ENCODE measurements at regions not wholly inside any gene's neighbourhood (a gene's known extent, or its start where the extent isn't known, plus 50 kb on each side); places are given as distances from the start of the nearest gene placed in this dataset.

DNA sequence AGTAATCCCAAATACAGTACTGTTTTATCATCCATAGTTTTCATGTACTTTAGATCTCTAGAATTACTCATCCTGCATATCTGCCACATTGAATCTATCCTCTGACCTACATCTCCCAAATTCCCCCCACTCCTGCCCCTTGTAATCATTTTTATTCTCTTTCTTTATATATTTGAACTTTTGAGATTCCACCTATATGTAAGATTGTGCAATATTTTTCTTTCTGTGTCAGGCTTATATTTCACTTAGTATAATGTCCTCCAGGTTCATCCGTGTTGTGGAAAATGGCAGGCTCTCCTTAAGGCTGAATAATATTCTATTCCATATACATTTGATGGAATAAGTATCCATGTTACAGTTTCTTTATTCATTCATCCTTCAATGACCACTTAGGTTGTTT, 640.4 kb downstream of the POM121L12 start:
- TF ChIP-seq, protein P1, sequence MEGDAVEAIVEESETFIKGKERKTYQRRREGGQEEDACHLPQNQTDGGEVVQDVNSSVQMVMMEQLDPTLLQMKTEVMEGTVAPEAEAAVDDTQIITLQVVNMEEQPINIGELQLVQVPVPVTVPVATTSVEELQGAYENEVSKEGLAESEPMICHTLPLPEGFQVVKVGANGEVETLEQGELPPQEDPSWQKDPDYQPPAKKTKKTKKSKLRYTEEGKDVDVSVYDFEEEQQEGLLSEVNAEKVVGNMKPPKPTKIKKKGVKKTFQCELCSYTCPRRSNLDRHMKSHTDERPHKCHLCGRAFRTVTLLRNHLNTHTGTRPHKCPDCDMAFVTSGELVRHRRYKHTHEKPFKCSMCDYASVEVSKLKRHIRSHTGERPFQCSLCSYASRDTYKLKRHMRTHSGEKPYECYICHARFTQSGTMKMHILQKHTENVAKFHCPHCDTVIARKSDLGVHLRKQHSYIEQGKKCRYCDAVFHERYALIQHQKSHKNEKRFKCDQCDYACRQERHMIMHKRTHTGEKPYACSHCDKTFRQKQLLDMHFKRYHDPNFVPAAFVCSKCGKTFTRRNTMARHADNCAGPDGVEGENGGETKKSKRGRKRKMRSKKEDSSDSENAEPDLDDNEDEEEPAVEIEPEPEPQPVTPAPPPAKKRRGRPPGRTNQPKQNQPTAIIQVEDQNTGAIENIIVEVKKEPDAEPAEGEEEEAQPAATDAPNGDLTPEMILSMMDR (IDR thresholded peaks at IDR 0.05) = no peak
- no peak for TF ChIP-seq POLR2A (IDR thresholded peaks at IDR 0.05)
